Ramos (cell line): ENCODE measurements at regions not wholly inside any gene's neighbourhood (a gene's known extent, or its start where the extent isn't known, plus 50 kb on each side); places are given as distances from the start of the nearest gene placed in this dataset.
"Not testable (repeated sequence)": the region's sequence is repeated elsewhere in the genome, so short reads cannot be mapped to it uniquely, and the experiment has no call there.

ENCODE experiments used
- in situ Hi-C: fragments of 300-500 bp; cut with MboI; formaldehyde crosslinking; loops from one replicate; pipeline ENCODE4 v1.14.3; 2022; ENCODE audit warnings: low sequenced_read_pairs; ENCODE audit not compliant: unreplicated experiment

DNA sequence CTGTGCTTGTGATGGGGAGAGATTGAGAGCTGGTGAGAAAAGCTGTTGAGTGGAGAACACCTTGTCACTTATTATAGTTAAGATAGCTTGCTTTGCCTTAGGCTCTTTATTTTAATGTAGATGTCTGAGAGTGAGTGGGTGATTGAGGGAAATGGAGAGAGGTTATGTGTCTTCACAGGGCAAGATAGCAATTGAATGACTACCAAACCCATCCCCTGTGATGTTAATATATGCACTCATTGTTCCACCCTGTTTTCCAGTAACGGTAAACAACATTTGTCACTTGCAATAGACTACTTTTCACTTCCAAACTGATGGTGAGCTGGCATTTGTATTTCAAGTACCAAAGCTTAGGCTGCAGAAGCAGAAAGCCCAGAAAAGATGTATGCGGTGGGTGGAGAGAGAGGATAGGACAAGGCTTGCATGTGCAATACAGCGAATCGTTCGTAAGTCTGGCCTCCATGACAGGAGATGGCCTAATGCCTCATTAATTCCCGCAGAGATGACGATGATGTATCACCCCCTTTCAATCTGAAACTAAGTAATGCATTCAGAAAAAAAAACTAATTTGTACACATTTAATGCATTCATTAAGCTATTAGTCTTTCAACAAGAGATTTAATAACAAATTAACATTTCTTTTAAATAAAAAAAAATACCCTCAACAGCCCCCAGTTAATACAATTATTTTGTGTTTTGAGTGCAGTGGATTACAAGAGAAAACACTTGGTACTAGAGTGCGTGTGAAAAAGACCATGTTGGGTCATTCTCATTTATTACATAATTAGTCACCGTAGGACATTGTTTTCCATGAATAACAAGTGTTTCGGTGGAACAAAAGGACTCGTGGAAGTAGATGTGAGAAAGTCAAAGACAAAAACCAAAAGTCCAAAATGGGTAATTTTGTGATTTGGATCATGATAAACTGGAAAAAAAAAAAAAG lies 699.0 kb downstream of the BRINP1 start:
- in situ Hi-C loops = no loop called here

DNA sequence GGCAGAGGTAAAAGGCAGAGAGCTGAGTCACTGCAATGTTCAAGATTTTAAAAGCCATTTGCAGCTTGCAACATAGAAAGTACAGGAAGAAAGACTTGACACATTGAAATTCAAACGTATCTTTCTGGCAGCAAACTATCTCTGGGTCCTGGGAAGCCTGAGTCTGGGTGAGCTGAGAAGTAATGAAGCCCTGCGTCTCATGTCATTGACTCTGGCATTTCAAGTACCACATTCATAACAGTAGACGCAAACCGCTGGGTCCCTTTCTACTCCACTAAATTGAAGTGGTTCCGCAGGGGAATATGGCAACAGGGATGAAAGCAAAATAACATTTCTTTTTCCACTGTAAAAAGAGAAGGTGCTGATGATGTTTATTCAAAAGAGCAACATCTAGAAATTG lies 694.3 kb downstream of the BRINP1 start:
- in situ Hi-C loops = no loop called here

DNA sequence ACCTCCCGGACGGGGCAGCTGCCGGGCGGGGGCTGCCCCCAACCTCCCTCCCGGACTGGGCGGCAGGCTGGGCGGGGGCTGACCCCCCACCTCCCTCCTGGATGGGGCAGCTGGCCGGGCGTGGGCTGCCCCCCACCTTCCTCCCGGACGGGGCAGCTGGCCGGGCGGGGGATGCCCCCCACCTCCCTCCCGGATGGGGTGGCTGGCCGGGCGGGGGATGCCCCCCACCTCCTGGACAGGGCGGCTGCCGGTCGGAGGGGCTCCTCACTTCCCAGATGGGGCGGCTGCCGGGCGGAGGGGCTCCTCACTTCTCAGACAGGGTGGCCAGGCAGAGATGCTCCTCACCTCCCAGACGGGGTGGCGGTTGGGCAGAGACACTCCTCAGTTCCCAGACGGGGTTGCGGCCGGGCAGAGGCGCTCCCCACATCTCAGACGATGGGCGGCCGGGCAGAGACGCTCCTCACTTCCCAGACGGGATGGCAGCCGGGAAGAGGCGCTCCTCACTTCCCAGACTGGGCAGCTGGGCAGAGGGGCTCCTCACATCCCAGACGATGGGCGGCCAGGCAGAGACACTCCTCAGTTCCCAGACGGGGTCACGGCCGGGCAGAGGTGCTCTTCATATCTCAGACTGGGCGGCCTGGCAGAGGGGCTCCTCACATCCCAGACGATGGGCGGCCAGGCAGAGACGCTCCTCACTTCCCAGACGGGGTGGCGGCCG lies 691.1 kb downstream of the BRINP1 start:
- in situ Hi-C loops = not testable (repeated sequence)

DNA sequence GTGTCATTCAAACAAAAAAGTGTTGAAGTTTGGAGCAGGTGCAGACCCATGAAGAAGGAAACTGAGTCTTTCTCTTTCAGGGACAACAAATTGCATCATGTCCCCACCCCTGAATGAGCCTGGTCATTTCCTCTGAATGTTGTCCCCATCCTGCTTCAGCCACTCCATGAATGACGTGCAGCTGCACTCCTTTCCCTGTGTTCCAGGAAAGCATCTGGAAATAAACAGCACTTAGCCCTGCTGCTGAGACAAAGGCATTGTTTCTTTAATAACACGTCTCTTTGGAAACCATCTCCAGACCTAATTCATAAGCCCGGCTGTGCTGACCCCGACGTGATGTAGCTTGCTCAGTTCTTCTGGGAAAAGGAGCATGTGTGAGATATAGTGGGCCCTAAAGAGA lies 682.3 kb downstream of the BRINP1 start:
- in situ Hi-C loops = no loop called here

DNA sequence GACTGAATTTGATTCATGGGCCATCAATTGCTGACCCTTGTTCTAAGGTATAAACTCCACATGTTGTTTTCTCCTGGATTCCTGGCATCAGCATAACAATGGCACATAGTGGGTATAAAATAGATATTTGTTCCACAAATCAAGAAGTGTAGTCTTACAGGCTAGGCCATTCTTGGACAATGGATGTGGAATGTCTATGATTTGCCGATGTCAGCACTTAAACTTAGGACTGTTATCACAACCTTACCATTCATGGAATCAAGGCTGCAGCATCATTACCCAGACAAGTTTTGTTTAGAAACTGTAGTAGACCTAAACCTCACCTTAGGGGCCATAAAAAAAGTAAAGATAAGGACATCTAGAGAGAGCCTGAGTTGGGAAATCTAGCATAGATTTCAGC lies 680.0 kb downstream of the BRINP1 start:
- in situ Hi-C loops = no loop called here

DNA sequence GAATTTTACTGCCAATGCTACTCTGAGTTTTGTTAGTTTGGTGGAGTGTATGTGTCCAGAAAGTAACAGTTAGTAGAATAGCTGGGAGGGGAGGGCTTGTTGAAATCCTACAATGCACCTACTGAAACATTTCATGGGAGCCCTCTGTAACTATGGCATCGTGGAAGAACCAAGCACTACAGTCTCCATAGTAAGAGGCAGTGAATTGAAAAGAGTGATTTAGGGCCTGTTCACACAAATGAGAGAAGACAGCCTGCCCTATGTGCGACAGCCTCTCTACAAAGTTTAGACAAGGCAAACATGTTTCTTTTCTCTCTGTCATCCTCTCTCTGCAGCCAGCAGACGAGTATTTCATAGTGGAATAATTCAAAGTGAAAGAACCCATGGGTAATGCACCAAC lies 676.6 kb downstream of the BRINP1 start:
- in situ Hi-C loops = no loop called here

DNA sequence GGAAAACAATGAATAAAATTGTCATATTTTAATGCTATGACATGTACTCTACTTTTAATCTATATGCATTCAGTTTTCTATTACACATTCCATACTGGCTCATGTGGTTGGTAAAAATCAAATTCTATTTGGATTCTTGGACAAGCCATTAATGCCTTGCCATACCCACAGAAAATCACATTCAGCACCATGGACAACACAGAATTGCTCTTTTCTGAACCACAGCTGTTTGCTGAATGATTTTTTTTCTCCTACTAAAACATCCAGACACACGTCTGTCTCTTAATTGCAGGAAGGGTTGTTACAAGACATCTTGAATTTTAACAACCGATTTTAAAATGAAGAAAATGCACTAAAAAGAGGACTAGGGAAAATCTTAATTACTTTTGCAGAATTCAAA lies 675.6 kb downstream of the BRINP1 start:
- in situ Hi-C loops = no loop called here

DNA sequence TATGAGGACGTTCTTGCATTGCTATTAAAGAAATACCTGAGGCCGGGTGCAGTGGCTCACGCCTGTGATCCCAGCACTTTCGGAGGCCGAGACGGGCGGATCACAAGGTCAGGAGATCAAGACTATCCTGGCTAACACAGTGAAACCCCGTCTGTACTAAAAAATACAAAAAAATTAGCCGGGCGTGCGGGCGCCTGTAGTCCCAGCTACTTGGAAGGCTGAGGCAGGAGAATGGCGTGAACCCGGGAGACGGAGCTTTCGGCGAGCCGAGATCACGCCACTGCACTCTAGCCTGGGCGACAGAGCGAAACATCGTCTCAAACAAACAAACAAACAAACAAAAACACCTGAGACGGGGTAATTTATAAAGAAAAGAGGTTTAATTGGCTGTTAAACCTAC lies 674.0 kb downstream of the BRINP1 start:
- in situ Hi-C loops = not testable (repeated sequence)

DNA sequence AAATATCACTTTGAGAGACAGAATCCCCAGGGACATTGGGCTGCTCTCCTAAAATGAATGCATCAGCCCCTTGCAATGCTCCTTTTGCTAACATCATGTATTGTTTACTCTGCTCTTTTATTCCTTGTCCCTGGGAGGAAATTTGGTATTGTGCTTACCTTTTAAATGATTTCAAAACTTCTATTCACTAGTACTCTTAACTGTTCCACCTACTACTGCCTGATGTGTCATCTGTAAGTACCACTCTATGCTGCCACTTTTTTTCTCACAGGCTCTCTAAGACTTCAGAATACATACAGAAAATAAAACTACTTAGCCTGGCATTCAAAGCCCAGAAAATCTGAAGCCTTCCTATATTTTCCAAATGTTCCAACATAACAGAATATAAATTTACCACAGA lies 667.2 kb downstream of the BRINP1 start:
- in situ Hi-C loops = no loop called here

DNA sequence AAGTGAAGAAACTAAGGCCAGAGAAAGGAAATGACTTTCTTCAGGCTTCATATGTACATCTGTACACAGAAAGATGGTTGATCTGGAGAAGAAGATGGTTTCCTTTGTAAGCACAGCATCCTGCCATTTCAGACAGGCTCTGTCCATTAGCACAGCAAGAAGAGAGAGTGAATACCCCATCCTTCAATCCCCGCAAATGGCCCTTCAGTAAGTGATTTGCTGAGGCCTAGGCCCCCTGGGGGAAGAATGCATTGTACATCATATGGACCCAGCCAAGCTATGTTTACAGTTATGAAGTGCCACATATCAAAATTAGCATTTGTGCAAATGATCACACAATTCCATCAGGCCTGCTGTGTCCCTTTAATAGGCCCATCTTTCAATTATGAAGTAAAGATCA lies 657.4 kb downstream of the BRINP1 start:
- in situ Hi-C loops = no loop called here

DNA sequence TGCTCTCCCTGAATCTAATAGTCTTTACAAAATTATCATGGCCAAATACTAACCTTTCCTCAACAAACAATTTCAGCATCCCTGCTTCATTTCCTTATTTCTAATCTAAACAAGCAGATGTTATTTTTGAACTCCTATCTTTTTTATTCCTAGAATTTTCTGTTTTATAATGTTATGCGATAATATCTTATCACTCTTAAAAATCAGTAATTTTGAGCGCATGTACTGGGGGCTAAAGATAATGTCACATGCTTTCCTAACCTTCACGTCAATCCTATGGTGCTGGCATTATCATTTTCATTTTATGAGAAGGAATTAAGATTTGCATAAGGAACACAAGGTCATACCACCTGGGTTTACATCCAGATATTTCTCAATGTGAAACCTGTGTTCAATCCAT lies 648.0 kb downstream of the BRINP1 start:
- in situ Hi-C loops = no loop called here

DNA sequence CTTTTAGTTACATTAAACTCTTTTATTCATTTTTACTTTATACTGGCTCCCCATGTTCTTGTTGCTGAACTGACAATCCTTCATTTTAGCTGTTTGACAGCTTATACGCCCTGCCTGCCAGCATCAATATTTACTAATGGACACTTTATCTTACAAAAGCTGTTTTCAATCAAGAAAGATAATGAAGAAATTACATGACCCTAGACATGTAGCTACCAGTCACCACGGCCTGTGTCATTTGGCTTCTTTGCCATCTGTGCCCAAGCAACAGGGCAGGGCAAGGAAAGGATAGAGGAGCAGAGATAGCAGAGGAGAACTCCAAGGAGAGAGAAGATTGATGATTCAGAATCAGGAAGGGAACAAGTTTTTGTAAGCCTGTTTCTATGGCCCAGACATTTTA lies 647.3 kb downstream of the BRINP1 start:
- in situ Hi-C loops = no loop called here

DNA sequence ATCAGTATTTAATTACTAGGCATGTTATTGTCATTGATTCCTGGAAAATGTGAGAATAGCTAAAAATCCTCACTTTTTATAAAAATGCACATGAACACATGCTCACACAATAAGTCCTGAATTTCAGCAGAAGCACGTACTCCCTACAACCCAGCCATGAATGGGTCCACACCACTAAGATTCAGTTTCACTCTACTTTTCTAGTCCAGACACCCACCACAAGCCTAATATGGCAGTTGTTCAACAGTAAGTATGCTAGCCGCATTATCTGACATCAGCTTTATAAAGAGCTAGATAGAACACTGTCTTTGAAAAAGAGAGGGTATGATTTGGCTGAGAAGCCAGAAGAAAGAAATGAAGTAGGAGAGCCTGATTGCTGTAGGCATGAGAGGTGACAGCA lies 639.3 kb downstream of the BRINP1 start:
- in situ Hi-C loops = no loop called here

DNA sequence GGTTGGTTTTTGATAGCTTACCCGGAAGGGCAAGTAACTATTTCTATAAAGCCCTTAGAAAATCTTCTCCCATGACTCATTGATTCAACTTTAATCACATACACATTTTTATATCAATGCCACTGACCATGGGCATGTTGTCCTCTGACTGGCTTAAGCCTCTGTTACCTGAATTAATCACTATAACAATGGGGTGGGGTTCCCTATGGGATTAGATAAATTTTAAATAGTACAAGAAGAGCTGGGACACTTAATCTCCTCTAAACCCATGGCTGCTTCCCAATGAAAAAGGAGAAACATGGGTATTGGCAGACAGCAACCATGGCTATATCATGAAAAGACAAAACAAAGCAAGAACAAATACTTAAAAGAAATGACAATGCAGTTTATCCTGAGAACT lies 636.2 kb downstream of the BRINP1 start:
- in situ Hi-C loops = no loop called here

DNA sequence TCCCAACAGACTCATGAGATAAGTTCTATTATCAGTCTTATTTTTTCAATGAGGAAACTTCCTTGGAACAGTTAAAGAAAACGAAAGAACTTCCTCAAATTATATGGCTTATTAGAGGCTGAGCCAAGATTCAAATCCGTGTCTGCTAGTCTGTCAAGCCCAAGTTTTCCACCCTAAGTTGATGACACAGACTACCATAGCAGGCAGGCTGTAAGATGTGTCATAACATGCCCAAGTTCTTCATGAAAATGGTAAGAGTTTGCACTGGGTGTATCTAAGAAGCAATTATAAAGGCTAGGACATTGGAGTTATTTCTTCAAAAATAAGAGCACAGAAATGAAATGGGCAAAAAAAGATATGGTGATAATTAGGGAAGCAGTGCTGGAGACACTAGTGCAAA lies 634.5 kb downstream of the BRINP1 start:
- in situ Hi-C loops = no loop called here

DNA sequence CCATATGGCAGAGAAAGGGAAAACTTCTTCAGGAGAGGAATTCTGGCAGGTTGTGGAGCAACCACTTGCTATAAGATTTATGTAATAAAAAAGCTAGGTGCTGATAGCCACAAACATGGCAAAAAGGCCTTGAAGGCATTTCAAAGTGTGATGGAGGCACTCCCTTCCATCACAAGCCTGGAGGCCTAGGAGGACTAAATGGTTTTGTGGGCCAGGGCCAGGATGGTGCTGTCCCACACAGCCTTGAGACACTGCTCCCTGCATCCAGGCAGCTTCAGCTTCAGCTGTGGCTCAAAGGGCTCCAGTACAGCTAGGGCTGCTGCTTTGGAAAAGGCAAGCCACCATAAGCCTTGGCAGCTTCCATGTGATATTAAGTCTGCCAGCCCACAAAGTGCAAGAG lies 632.8 kb downstream of the BRINP1 start:
- in situ Hi-C loops = no loop called here

DNA sequence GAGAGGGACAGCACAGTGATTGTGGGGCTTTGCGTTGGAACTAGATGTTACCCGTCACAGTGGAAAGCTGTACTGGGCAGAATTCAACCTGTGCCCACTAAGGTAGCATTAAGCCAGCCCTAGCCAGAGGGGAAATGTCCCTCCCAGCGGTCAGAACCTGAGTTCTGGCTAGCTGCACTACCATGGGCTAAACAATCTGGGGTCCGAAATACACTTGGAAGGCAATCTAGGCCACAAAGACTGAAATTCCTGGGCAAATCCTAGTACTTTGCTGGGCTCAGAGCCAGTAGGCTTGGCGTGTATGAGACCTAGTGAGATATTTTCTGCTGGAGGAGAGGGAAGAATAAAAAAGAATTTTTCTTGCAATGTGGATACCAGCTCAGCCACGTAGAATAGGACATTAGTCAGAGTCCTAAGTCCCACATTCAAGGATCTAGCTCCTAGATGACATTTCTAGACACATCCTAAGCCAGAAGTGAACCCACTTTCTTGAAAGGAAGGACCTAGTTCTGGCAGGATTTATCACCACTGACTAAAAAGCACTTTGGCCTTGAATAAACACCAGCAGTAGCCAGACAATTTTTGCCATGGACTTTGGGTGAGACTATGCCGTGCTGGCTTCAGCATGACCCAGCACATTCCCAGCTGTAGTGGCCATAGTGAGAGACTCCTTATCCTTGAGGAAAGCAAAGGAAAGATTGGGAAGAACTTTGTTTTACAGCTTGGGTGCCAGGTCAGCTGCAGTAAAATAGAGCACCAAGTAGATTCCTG lies 618.0 kb downstream of the BRINP1 start:
- in situ Hi-C loops = no loop called here

DNA sequence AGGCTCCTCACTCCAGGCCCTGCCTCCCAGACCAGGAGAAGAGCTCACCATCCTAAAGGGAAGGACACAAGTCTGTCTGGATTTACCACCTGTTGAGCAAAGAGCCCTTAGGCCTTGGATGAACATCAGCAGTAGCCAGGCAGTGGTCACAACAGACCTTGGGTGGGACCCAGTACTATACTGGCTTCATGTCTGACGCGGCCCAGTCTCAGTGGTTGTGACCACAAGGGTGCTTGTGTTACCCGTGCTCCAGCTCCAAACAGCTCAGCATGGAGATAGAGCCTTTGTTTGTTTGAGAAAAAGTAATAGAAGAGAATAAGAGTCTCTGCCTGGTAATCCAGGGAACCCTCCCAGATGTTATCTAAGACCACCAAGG lies 617.4 kb downstream of the BRINP1 start:
- in situ Hi-C loops = no loop called here

DNA sequence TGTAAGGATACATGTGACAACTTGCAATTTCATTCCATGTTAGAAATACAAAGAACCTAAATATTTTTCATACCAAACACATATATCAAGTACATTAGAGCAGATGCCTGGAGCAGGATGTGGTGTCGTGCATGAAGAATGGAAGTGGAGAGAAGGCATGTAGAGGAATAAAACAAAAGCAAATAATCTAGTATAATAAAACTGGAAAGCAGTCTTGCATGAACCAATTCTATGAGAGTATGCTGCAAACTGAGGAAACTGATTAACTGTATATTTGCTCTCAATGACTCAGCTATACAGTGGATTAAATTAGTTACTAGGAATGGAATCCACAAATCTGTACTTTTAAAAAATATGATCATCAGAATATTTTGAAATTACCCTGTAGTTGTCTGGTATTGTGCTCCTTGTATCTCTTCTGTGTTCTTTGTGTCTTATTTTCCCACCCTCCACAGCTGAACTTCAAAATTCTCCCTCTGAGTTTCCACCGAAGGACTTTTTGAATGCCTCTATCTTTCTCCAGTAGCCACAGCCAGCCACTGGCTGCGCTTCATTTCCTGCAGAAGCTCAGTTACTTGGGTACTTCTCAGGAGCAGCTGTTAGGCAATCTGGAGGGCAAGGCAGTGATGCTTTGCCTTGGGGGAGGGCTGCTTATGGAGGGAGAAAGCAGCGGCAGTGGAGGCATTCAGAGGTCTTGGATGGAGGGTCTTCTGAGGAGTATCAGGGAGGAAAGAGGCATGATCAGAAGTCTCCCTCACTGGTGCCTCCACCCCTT lies 608.0 kb downstream of the BRINP1 start:
- in situ Hi-C loops = no loop called here

DNA sequence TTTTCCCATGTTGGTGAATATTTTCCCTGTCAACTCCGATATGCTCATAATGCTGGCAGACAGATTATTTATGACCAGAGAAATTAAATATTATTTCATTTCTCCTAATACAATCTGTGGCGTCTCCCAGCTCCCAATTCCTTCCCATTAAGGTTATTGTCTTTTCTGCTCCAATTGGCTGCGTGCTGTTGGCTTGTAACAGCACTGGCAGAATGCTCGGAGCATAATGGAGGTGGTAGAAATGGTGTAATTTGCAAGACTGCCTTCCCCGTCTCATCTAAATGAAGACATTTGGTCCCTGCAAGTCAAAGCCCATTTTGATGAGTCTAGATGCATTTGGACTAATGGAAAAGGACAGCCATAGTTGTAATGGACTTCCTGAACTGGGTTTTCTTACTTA lies 601.7 kb downstream of the BRINP1 start:
- in situ Hi-C loops = no loop called here
